Stomach (tissue), 8 donors: ENCODE measurements at regions not wholly inside any gene's neighbourhood (a gene's known extent, or its start where the extent isn't known, plus 50 kb on each side); places are given as distances from the start of the nearest gene placed in this dataset.

Experiments used
- DNase-seq, 2 donors: peaks; one replicate each; pipeline versions ENCODE4 v3.0.0 to v3.0.0-alpha.2; 2013 to 2019
- H3K27ac ChIP-seq, 5 donors: fragments of 200-600 bp in 4 of 5; sonication (generic) in 4 of 5; one replicate each; pipeline ENCODE4 v1.5.1; 2013 to 2019; ENCODE audit warnings: mild to moderate bottlenecking in 1 of 5, moderate library complexity in 1 of 5
- H3K27me3 ChIP-seq, 3 donors: fragments of 200-600 bp; sonication (generic); one replicate each; pipeline ENCODE4 v1.5.1; 2017 to 2019; ENCODE audit warnings: mixed run types in 1 of 3
- H3K36me3 ChIP-seq, 4 donors: fragments of 200-600 bp; sonication (generic); 1 replicate in 3 of 4; 2 replicates in 1 of 4; pipeline ENCODE4 v1.5.1; 2016 to 2019
- H3K4me1 ChIP-seq, 4 donors: fragments of 200-600 bp; sonication (generic); one replicate each; pipeline ENCODE4 v1.5.1; 2016 to 2019
- H3K4me3 ChIP-seq, 4 donors: fragments of 200-600 bp; sonication (generic) in 3 of 4; one replicate each; pipeline ENCODE4 v1.5.1; 2016 to 2019; ENCODE audit warnings: mild to moderate bottlenecking in 1 of 4
- H3K9me3 ChIP-seq, 4 donors: fragments of 200-600 bp; sonication (generic); one replicate each; pipeline ENCODE4 v1.5.1; 2016 to 2019
- EP300 ChIP-seq: sonication (generic); formaldehyde crosslinking; IDR thresholded peaks from one replicate; pipeline ENCODE4 v1.6.1; 2017; ENCODE audit warnings: antibody characterized with exemption
- POLR2A ChIP-seq, 4 donors: fragments of 450-650 bp; IDR thresholded peaks; one replicate each; pipeline ENCODE4 v1.6.1; 2016; ENCODE audit warnings: antibody characterized with exemption in 4 of 4, control low read depth in 2 of 4, mild to moderate bottlenecking in 1 of 4, moderate library complexity in 1 of 4
- POLR2AphosphoS5 ChIP-seq, 3 donors: sonication (generic); formaldehyde crosslinking; IDR thresholded peaks; one replicate each; pipeline ENCODE4 v1.6.1; 2016; ENCODE audit warnings: antibody characterized with exemption in 3 of 3
- WGBS, 5 donors: extraction: QIAGEN DNeasy Blood & Tissue Kit in 3 of 5; methylation state at CpG; one replicate each; pipeline versions ENCODE4 v1.1.5 to v1.1.7; 2013 to 2018; 5-methylcytosine and 5-hydroxymethylcytosine counted together
- intact Hi-C: fragments of 100-400 bp; cut with DNase I; formaldehyde crosslinking; loops from one replicate; pipeline ENCODE4 v1.15.1; 2023; ENCODE audit warnings: low total_unique reads
- TF ChIP-seq, protein P1 (sequence below), 7 experiments: fragments of 450-650 bp in 4 of 7; fragments of 200-600 bp in 3 of 7; sonication (generic) in 3 of 7; IDR thresholded peaks; one replicate each; pipeline ENCODE4 v1.5.1; 2016 to 2019; ENCODE audit warnings: antibody characterized with exemption in 7 of 7, control low read depth in 2 of 7, mild to moderate bottlenecking in 1 of 7
- donor health status: healthy with polysubstance abuse.
- donor health status: Bipolar disorder and iron deficiency.
- donor health status: healthy.

- 85 to 92% (median 91%) methylated on average over 4 of the region's 4 CpGs for WGBS, 5 donors
- intact Hi-C loops = no loop called here
Observed at GRCh38 chr7:25353732-25354131, 125.4 kb upstream of the NPVF start.

GRCh38 chr7:25356534-25357151 is 128.4 kb upstream of the NPVF start:
- H3K27ac ChIP-seq = no peak overlapping the region
- TF ChIP-seq POLR2AphosphoS5 (IDR thresholded peaks at IDR 0.05) (no peak), POLR2A (IDR thresholded peaks at IDR 0.05) (no peak), EP300 (no peak)
- TF ChIP-seq, protein P1, sequence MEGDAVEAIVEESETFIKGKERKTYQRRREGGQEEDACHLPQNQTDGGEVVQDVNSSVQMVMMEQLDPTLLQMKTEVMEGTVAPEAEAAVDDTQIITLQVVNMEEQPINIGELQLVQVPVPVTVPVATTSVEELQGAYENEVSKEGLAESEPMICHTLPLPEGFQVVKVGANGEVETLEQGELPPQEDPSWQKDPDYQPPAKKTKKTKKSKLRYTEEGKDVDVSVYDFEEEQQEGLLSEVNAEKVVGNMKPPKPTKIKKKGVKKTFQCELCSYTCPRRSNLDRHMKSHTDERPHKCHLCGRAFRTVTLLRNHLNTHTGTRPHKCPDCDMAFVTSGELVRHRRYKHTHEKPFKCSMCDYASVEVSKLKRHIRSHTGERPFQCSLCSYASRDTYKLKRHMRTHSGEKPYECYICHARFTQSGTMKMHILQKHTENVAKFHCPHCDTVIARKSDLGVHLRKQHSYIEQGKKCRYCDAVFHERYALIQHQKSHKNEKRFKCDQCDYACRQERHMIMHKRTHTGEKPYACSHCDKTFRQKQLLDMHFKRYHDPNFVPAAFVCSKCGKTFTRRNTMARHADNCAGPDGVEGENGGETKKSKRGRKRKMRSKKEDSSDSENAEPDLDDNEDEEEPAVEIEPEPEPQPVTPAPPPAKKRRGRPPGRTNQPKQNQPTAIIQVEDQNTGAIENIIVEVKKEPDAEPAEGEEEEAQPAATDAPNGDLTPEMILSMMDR (IDR thresholded peaks at IDR 0.05) = no peak
- H3K4me1 ChIP-seq = peaks cover 0 to 13% (median 0%) of the 10 kb centered on the region in 4 donors
- H3K27me3 ChIP-seq = no peaks in the 10 kb centered on the region
- H3K9me3 ChIP-seq = no peaks in the 10 kb centered on the region
- intact Hi-C loops = no loop called here
- H3K4me3 ChIP-seq = no peak overlapping the region
- DNase-seq = no peak
- H3K36me3 ChIP-seq = no peaks in the 10 kb centered on the region
- 40 to 71% (median 63%) methylated on average over 4 of the region's 4 CpGs for WGBS, 5 donors

More at GRCh38 chr7:25353732-25354131, 125.4 kb upstream of the NPVF start:
- Histone ChIP-seq H3K9me3 (no peaks in the 10 kb centered on the region), H3K4me1 (peaks cover 0 to 3% (median 0%) of the 10 kb centered on the region in 4 donors), H3K27me3 (no peaks in the 10 kb centered on the region), H3K4me3 (no peak overlapping the region), H3K27ac (no peak overlapping the region), H3K36me3 (no peaks in the 10 kb centered on the region)
- no peak for DNase-seq
- TF ChIP-seq POLR2A (IDR thresholded peaks at IDR 0.05) = no peak
- TF ChIP-seq POLR2AphosphoS5 (IDR thresholded peaks at IDR 0.05) = no peak
- TF ChIP-seq EP300 = no peak
- TF ChIP-seq, protein P1 (IDR thresholded peaks at IDR 0.05) = no peak

- Histone ChIP-seq H3K9me3 (no peaks in the 10 kb centered on the region), H3K27me3 (no peaks in the 10 kb centered on the region), H3K4me1 (peaks cover 0 to 13% (median 0%) of the 10 kb centered on the region in 4 donors), H3K36me3 (no peaks in the 10 kb centered on the region), H3K4me3 (no peak overlapping the region), H3K27ac (no peak overlapping the region)
- TF ChIP-seq, protein P1 (IDR thresholded peaks at IDR 0.05) = no peak
- TF ChIP-seq POLR2AphosphoS5 (IDR thresholded peaks at IDR 0.05) (no peak), EP300 (no peak), POLR2A (IDR thresholded peaks at IDR 0.05) (no peak)
- 69 to 82% (median 77%) methylated on average over 6 of the region's 6 CpGs for WGBS, 5 donors
- intact Hi-C loops = no loop called here
- no peak for DNase-seq
Observed at GRCh38 chr7:25358926-25359325, 130.6 kb upstream of the NPVF start.

DNA sequence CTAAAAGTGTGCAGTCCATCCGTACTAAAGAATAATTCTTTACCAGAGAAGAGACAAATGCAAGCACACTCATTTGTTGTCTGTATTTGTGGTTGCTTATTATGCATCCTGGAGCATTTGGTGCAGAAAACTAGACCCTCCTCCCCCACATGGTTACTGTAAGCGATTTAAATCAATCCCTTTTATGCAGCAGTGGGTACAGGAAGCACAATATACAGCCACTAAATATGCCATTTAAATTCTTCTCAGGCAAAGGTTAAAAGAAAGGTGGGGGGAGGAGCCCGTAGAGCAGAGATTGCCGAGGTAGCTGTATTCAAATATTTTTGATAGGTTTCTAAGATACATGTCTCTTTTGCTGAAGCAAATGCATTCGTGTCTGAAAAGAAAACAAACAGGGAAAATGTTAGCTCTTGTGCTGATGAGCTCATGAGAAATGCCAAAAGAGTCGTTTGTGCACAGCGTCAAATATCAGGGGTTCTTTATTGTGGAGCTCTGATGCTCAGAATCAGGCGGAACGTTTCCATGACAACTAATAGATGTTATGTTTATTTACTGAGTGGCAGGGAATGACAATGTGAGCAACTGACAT is 131.3 kb upstream of the NPVF start:
- intact Hi-C loops = no loop called here
- Histone ChIP-seq H3K27me3 (no peaks in the 10 kb centered on the region), H3K4me1 (peaks cover 0 to 13% (median 0%) of the 10 kb centered on the region in 4 donors), H3K9me3 (no peaks in the 10 kb centered on the region), H3K4me3 (no peak overlapping the region), H3K36me3 (no peaks in the 10 kb centered on the region), H3K27ac (peak overlapping the region in 1 of 5 donors; percentile 27)
- 24 to 34% (median 27%) methylated on average over 9 of the region's 9 CpGs for WGBS, 5 donors
- peak in 1 of 2 donors; percentile 77 for DNase-seq
- TF ChIP-seq, protein P1 (IDR thresholded peaks at IDR 0.05) = no peak
- TF ChIP-seq POLR2AphosphoS5 (IDR thresholded peaks at IDR 0.05) = no peak
- no peak for TF ChIP-seq EP300
- TF ChIP-seq POLR2A (IDR thresholded peaks at IDR 0.05) = no peak
